Naive thymus-derived CD4-positive, alpha-beta T cell (primary cell): ENCODE measurements at regions not wholly inside any gene's neighbourhood (a gene's known extent, or its start where the extent isn't known, plus 50 kb on each side); places are given as distances from the start of the nearest gene placed in this dataset.

Experiments
- ATAC-seq: fragments of 150-1000 bp; cut with Tn5 transposase; 2 replicates; pipeline ENCODE4 v1.10.0; 2021; ENCODE audit warnings: mild to moderate bottlenecking, moderate library complexity
- CTCF ChIA-PET: fragments of 350-600 bp; sonication (Branson Sonifier 250); formaldehyde crosslinking; loops from one replicate; lab custom pipeline; 2021; ENCODE audit warnings: antibody characterized with exemption; lab: Charles Lee
- POLR2A ChIA-PET: fragments of 350-600 bp; sonication (Branson Sonifier 250); formaldehyde crosslinking; loops from one replicate; lab custom pipeline; 2021; ENCODE audit warnings: antibody characterized with exemption, inconsistent platforms; lab: Charles Lee
- DNase-seq, 9 donors: peaks; one replicate each; pipeline versions ENCODE4 v3.0.0 to v3.0.0-alpha.2; 2020 to 2022; ENCODE audit warnings: mixed read lengths in 1 of 9
- H3K27ac ChIP-seq: one replicate; pipeline ENCODE4 v1.7.0; 2013; ENCODE audit warnings: mild to moderate bottlenecking, low read depth, low read length, moderate library complexity
- H3K27me3 ChIP-seq, 2 donors: one replicate each; pipeline ENCODE4 v1.7.0; 2013; ENCODE audit warnings: low read length in 2 of 2, mild to moderate bottlenecking in 2 of 2, moderate library complexity in 2 of 2; ENCODE audit not compliant: control insufficient read depth in 2 of 2, insufficient read depth in 2 of 2
- H3K36me3 ChIP-seq, 3 experiments: 1 replicate in 2 of 3; 2 replicates in 1 of 3; pipeline ENCODE4 v1.7.0; 2013; ENCODE audit warnings: low read length in 3 of 3, mild to moderate bottlenecking in 3 of 3, moderate library complexity in 1 of 3; ENCODE audit not compliant: insufficient read depth in 3 of 3, control insufficient read depth in 2 of 3
- H3K4me1 ChIP-seq, 2 donors: one replicate each; pipeline ENCODE4 v1.7.0; 2013; ENCODE audit warnings: low read length in 2 of 2, mild to moderate bottlenecking in 2 of 2, moderate library complexity in 1 of 2; ENCODE audit not compliant: control insufficient read depth in 2 of 2, insufficient read depth in 2 of 2
- H3K4me3 ChIP-seq: 2 replicates; pipeline ENCODE4 v1.7.0; 2013; ENCODE audit warnings: mild to moderate bottlenecking, low read length
- H3K9me3 ChIP-seq, 3 experiments: 1 replicate in 2 of 3; 2 replicates in 1 of 3; pipeline ENCODE4 v1.7.0; 2013; ENCODE audit warnings: low read length in 3 of 3; ENCODE audit not compliant: control insufficient read depth in 2 of 3
- H3K27ac Mint-ChIP-seq, 9 donors: one replicate each; pipeline ENCODE4 v1.8.0; 2020 to 2022; ENCODE audit warnings: mixed read lengths in 9 of 9, mild to moderate bottlenecking in 8 of 9, moderate library complexity in 5 of 9, inconsistent platforms in 2 of 9
- H3K27me3 Mint-ChIP-seq, 5 donors: one replicate each; pipeline ENCODE4 v1.8.0; 2021 to 2022; ENCODE audit warnings: mixed read lengths in 5 of 5, mild to moderate bottlenecking in 1 of 5
- H3K36me3 Mint-ChIP-seq, 5 donors: one replicate each; pipeline ENCODE4 v1.8.0; 2020 to 2022; ENCODE audit warnings: mixed read lengths in 5 of 5, mild to moderate bottlenecking in 3 of 5, inconsistent platforms in 1 of 5
- H3K4me1 Mint-ChIP-seq, 7 donors: one replicate each; pipeline ENCODE4 v1.8.0; 2020 to 2022; ENCODE audit warnings: mixed read lengths in 7 of 7, mild to moderate bottlenecking in 3 of 7, inconsistent platforms in 1 of 7
- H3K4me3 Mint-ChIP-seq, 10 donors: one replicate each; pipeline ENCODE4 v1.8.0; 2020 to 2022; ENCODE audit warnings: mild to moderate bottlenecking in 10 of 10, mixed read lengths in 10 of 10, moderate library complexity in 6 of 10, inconsistent platforms in 2 of 10
- H3K9me3 Mint-ChIP-seq, 11 donors: one replicate each; pipeline ENCODE4 v1.8.0; 2020 to 2022; ENCODE audit warnings: mixed read lengths in 11 of 11, mild to moderate bottlenecking in 4 of 11, inconsistent platforms in 1 of 11, moderate library complexity in 1 of 11
- intact Hi-C, 2 donors: fragments of 100-400 bp; cut with micrococcal nuclease; formaldehyde crosslinking; loops; one replicate each; pipeline ENCODE4 v1.15.1; 2023

- H3K9me3 ChIP-seq, result no peaks in the 10 kb centered on the region
- no peak overlapping the region for H3K27ac ChIP-seq
- Mint-ChIP-seq H3K9me3 (peaks cover 0 to 6% (median 0%) of the 10 kb centered on the region in 11 donors), H3K36me3 (peaks cover 0 to 9% (median 2%) of the 10 kb centered on the region in 5 donors), H3K4me1 (no peaks in the 10 kb centered on the region), H3K4me3 (no peak overlapping the region), H3K27me3 (peaks cover 6 to 29% (median 12%) of the 10 kb centered on the region in 5 donors), H3K27ac (no peak overlapping the region)
- intact Hi-C loops, result no loop called here
- ATAC-seq (no peak), DNase-seq (no peak)
- no peaks in the 10 kb centered on the region for H3K4me1 ChIP-seq
- H3K27me3 ChIP-seq, result no peaks in the 10 kb centered on the region
- ChIA-PET POLR2A (interaction anchor here (0.6 kb wide), 1 partner anchor 34 kb away, joined by 3 read pairs; no protein-coding TSS in a partner anchor), CTCF (no interaction called here)
- H3K36me3 ChIP-seq, result no peaks in the 10 kb centered on the region
- H3K4me3 ChIP-seq, result no peak overlapping the region
Measured at GRCh38 chr13:28550721-28551497, 56.0 kb upstream of the FLT1 start.

DNA sequence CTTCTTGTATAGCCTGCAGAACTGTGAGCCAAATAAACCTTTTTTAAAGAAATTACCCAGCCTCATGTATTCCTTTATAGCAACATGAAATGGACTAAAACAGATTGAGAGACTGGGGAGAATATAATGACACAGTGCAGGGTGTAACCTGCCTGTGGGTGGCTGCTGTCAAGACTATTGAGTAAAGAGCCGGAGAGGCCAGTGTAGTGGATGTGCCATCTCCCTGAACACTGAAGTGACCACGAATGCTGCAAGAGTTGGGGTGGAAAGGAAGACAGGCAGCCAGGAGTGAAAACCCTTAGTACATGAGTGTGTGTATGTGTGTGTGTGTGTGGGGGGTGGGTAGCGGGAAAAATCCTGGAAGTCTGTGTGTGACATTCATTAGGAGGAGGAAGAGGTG is 55.2 kb upstream of the FLT1 start:
- ATAC-seq (no peak), DNase-seq (no peak)
- no peak overlapping the region for H3K27ac ChIP-seq
- ChIA-PET POLR2A (no interaction called here), CTCF (no interaction called here)
- H3K4me1 ChIP-seq, result no peaks in the 10 kb centered on the region
- H3K36me3 Mint-ChIP-seq, result peaks cover 0 to 9% (median 2%) of the 10 kb centered on the region in 5 donors
- no peak overlapping the region for H3K4me3 Mint-ChIP-seq
- intact Hi-C loops, result no loop called here
- H3K4me3 ChIP-seq, result no peak overlapping the region
- no peak overlapping the region for H3K27ac Mint-ChIP-seq
- no peaks in the 10 kb centered on the region for H3K36me3 ChIP-seq
- no peaks in the 10 kb centered on the region for H3K9me3 ChIP-seq
- peaks cover 0 to 6% (median 0%) of the 10 kb centered on the region in 11 donors for H3K9me3 Mint-ChIP-seq
- peaks cover 6 to 33% (median 18%) of the 10 kb centered on the region in 5 donors for H3K27me3 Mint-ChIP-seq
- no peaks in the 10 kb centered on the region for H3K4me1 Mint-ChIP-seq
- H3K27me3 ChIP-seq, result no peaks in the 10 kb centered on the region

GRCh38 chr13:28548872-28549271 is 53.9 kb upstream of the FLT1 start:
- no peak overlapping the region for H3K4me3 Mint-ChIP-seq
- H3K27ac ChIP-seq, result no peak overlapping the region
- H3K4me3 ChIP-seq, result no peak overlapping the region
- intact Hi-C loops, result no loop called here
- H3K9me3 ChIP-seq, result no peaks in the 10 kb centered on the region
- no peaks in the 10 kb centered on the region for H3K27me3 ChIP-seq
- peaks cover 0 to 11% (median 7%) of the 10 kb centered on the region in 11 donors for H3K9me3 Mint-ChIP-seq
- H3K27ac Mint-ChIP-seq, result peak overlapping the region in 1 of 9 donors; percentile 18
- no peaks in the 10 kb centered on the region for H3K4me1 Mint-ChIP-seq
- peaks cover 3 to 9% (median 4%) of the 10 kb centered on the region in 5 donors for H3K36me3 Mint-ChIP-seq
- DNase-seq, result no peak
- peaks cover 6 to 33% (median 29%) of the 10 kb centered on the region in 5 donors for H3K27me3 Mint-ChIP-seq
- H3K36me3 ChIP-seq, result no peaks in the 10 kb centered on the region
- H3K4me1 ChIP-seq, result no peaks in the 10 kb centered on the region
- ChIA-PET POLR2A (no interaction called here), CTCF (no interaction called here)
- ATAC-seq, result no peak

DNA sequence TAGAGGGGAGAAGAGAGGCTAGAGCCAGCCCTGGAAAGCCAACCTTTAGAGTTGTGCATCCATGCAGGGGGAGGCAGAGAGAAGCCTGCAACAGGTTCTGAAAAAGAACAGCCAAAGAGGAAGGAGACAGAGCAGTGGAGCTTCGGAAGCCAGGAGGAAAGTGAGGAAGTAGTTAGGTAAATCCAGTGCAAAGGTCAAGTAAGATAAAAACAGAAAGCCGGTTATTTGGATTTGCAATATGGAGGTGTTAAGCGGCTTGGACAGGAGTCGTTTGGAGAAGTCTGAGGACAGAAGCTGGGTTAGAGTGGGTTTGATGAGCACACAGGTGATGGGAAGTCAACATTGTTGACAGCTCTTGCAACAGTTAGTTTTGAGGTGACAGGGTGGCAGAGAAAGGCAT is 53.5 kb upstream of the FLT1 start:
- peaks cover 6 to 33% (median 30%) of the 10 kb centered on the region in 5 donors for H3K27me3 Mint-ChIP-seq
- CTCF ChIA-PET, result no interaction called here

GRCh38 chr13:28545583-28546333 is 50.8 kb upstream of the FLT1 start:
- intact Hi-C loops, result no loop called here
- Mint-ChIP-seq H3K4me3 (no peak overlapping the region), H3K36me3 (peaks cover 3 to 9% (median 7%) of the 10 kb centered on the region in 5 donors), H3K4me1 (no peaks in the 10 kb centered on the region), H3K27ac (no peak overlapping the region), H3K9me3 (peaks cover 0 to 18% (median 10%) of the 10 kb centered on the region in 11 donors), H3K27me3 (peaks cover 6 to 37% (median 32%) of the 10 kb centered on the region in 5 donors)
- CTCF ChIA-PET, result no interaction called here
- POLR2A ChIA-PET, result no interaction called here
- Histone ChIP-seq H3K27me3 (no peaks in the 10 kb centered on the region), H3K9me3 (no peaks in the 10 kb centered on the region), H3K27ac (no peak overlapping the region), H3K36me3 (no peaks in the 10 kb centered on the region), H3K4me3 (no peak overlapping the region), H3K4me1 (no peaks in the 10 kb centered on the region)
- ATAC-seq (no peak), DNase-seq (no peak)

More for the DNA sequence above, 53.5 kb upstream of the FLT1 start:
- Histone ChIP-seq H3K27me3 (no peaks in the 10 kb centered on the region), H3K9me3 (no peaks in the 10 kb centered on the region), H3K27ac (no peak overlapping the region), H3K36me3 (no peaks in the 10 kb centered on the region), H3K4me1 (no peaks in the 10 kb centered on the region), H3K4me3 (no peak overlapping the region)
- POLR2A ChIA-PET, result no interaction called here
- Mint-ChIP-seq H3K27ac (peak overlapping the region in 1 of 9 donors; percentile 18), H3K9me3 (peaks cover 0 to 14% (median 9%) of the 10 kb centered on the region in 11 donors), H3K4me1 (no peaks in the 10 kb centered on the region), H3K4me3 (no peak overlapping the region), H3K36me3 (peaks cover 3 to 9% (median 6%) of the 10 kb centered on the region in 5 donors)
- intact Hi-C loops, result no loop called here
- DNase-seq (no peak), ATAC-seq (no peak)
